ENCODE measurements at regions not wholly inside any gene's neighbourhood (a gene's known extent, or its start where the extent isn't known, plus 50 kb on each side); places are given as distances from the start of the nearest gene placed in this dataset.

DNA sequence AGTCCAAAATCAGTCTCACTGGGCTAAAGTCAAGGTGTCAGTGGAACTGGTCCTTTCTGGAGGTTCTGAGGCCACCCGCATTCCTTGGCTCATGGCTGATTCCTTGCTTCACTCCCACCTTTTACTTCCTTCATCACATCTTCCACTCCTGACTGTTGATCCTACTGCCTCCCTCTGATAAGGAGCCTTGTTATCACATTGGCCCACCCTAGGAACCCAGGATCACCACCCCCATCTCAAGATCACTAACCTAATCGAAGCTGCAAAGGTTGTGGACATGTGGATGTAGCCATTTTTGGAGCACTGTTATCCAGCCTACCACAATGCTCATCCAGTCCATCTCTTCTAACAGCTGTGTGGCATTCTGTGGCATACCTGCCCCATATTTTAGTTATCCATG, 87.2 kb downstream of the TNFAIP3 start:
- no peak for DNase-seq (ENCODE audit: low spot score)
- no peak overlapping the region for H3K27ac ChIP-seq
- POLR2A ChIA-PET (ENCODE audit: low non-redundant PET), result no interaction called here
- TF ChIP-seq CTCF (conservative IDR thresholded peaks at IDR 0.05; ENCODE audit: low read depth), result no peak
- CTCF ChIA-PET, result interaction anchor here (1.1 kb wide), 1 partner anchor 10 kb away, joined by 4 read pairs; no protein-coding TSS in a partner anchor

- no peak for TF ChIP-seq CTCF (conservative IDR thresholded peaks at IDR 0.05; ENCODE audit: low read depth)
- CTCF ChIA-PET, result interaction anchor here (0.6 kb wide), 1 partner anchor 387 kb away, joined by 10 read pairs; no protein-coding TSS in a partner anchor
- no peak for DNase-seq (ENCODE audit: low spot score)
- POLR2A ChIA-PET (ENCODE audit: low non-redundant PET), result interaction anchor here (0.6 kb wide), 1 partner anchor 1991 kb away, joined by 5 read pairs; no protein-coding TSS in a partner anchor
- H3K27ac ChIP-seq, result no peak overlapping the region
These were observed 89.0 kb downstream of the TNFAIP3 start for GRCh38 chr6:137956098-137956488.

DNA sequence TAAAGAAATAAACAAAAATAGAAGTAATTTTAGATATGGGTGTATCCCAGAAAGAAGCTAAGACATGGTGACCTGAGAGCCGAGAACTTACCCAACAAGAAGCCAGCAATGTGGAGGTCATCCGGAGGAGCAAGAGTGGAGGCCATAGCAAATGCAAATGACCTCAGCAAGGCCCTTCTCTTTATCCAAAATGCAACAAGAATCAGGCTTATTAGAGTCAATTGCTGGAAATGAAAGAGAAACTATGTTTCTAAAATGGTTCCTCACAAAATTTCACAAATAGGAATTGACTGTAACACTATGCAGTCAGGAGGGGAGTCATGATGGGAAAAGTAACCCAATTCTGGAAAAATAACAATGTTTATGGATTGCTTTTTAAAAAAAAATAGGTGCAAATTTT, 90.4 kb downstream of the TNFAIP3 start:
- POLR2A ChIA-PET (ENCODE audit: low non-redundant PET), result no interaction called here
- TF ChIP-seq CTCF (conservative IDR thresholded peaks at IDR 0.05; ENCODE audit: low read depth), result no peak
- no peak for DNase-seq (ENCODE audit: low spot score)
- no peak overlapping the region for H3K27ac ChIP-seq
- CTCF ChIA-PET, result no interaction called here

GRCh38 chr6:137958811-137959565, 91.9 kb downstream of the TNFAIP3 start:
- peak overlapping the region; percentile 61 for H3K27ac ChIP-seq
- CTCF ChIA-PET, result interaction anchor here (0.9 to 1.4 kb wide), 2 partner anchors 14 to 251 kb away, joined by 3 to 4 read pairs; no protein-coding TSS in a partner anchor
- no peak for DNase-seq (ENCODE audit: low spot score)
- POLR2A ChIA-PET (ENCODE audit: low non-redundant PET), result no interaction called here
- no peak for TF ChIP-seq CTCF (conservative IDR thresholded peaks at IDR 0.05; ENCODE audit: low read depth)

DNA sequence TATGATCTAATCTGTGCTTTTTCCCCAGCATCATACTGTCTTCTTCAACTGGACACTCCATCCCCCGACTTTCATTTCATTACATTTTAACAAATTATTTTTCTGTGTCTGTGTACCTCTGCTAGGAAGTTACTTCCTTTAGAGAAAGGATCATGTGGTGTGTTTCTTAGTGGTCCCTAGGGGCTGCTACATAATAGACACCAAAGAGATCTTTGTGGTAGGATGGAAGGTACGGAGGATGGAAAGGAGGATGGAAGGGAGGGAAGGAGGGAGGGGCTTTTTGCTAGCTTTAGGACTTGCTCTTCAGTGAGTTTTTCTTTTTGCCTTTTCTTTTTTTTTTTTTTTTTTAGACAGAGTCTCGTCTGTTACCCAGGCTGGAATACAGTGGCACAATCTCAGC, 95.7 kb downstream of the TNFAIP3 start:
- ChIA-PET POLR2A (ENCODE audit: low non-redundant PET) (no interaction called here), CTCF (interaction anchor here (0.6 kb wide), 2 partner anchors 16 to 107 kb away, joined by 3 to 8 read pairs; no protein-coding TSS in a partner anchor)
- no peak for DNase-seq (ENCODE audit: low spot score)
- no peak overlapping the region for H3K27ac ChIP-seq
- TF ChIP-seq CTCF (conservative IDR thresholded peaks at IDR 0.05; ENCODE audit: low read depth), result no peak

- DNase-seq (ENCODE audit: low spot score), result no peak
- ChIA-PET POLR2A (ENCODE audit: low non-redundant PET) (no interaction called here), CTCF (no interaction called here)
- no peak overlapping the region for H3K27ac ChIP-seq
- TF ChIP-seq CTCF (conservative IDR thresholded peaks at IDR 0.05; ENCODE audit: low read depth), result no peak
These were observed 97.8 kb downstream of the TNFAIP3 start for GRCh38 chr6:137964876-137965275.

Data from RWPE1 (cell line).